ENCODE measurements at regions not wholly inside any gene's neighbourhood (a gene's known extent, or its start where the extent isn't known, plus 50 kb on each side); places are given as distances from the start of the nearest gene placed in this dataset.

DNA sequence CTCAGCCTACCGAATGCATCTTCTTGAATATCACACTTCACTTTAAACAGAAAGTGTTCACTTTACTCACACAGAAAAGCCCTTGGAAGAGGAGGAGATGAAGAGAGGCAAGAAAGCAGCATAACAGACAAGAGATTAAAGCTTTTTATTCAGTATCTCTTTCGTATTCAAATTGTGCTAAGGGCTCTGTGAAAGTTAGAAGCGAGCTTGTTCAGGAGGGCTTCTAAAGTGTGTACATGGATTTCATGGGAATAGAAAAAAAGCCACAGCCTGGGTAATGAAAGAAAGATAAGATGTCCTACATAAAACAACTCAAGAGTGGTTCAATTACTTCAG, 531.9 kb downstream of the TMEM182 start:
- Mint-ChIP-seq H3K4me1 (peaks cover 42% of the 10 kb centered on the region), H3K9me3 (no peaks in the 10 kb centered on the region), H3K36me3 (ENCODE audit: low read depth) (no peaks in the 10 kb centered on the region), H3K4me3 (peak overlapping the region; percentile 16), H3K27me3 (ENCODE audit: insufficient read depth) (no peaks in the 10 kb centered on the region), H3K27ac (no peak overlapping the region)
- Histone ChIP-seq H3K27me3 (ENCODE audit: control insufficient read depth, insufficient read depth, low read length, poor library complexity, severe bottlenecking) (no peaks in the 10 kb centered on the region), H3K9ac (ENCODE audit: extremely low read depth, low read length, poor library complexity, severe bottlenecking) (no peak overlapping the region), H3K36me3 (ENCODE audit: control insufficient read depth, insufficient read depth, low read length) (no peaks in the 10 kb centered on the region), H3K4me3 (ENCODE audit: low read length) (no peak overlapping the region), H3K9me3 (ENCODE audit: control insufficient read depth, low read length) (no peaks in the 10 kb centered on the region), H3K4me1 (ENCODE audit: control insufficient read depth, insufficient read depth, low read length) (peaks cover 5% of the 10 kb centered on the region), H3K27ac (ENCODE audit: low read depth, low read length) (peak overlapping the region; percentile 77)
- WGBS, 2 experiments (ENCODE audit: insufficient coverage in 1 of 2, insufficient read length in 1 of 2) = 51 to 54% methylated on average over 2 to 3 of the region's 3 CpGs
- DNase-seq = no peak
- TF ChIP-seq, protein P1, sequence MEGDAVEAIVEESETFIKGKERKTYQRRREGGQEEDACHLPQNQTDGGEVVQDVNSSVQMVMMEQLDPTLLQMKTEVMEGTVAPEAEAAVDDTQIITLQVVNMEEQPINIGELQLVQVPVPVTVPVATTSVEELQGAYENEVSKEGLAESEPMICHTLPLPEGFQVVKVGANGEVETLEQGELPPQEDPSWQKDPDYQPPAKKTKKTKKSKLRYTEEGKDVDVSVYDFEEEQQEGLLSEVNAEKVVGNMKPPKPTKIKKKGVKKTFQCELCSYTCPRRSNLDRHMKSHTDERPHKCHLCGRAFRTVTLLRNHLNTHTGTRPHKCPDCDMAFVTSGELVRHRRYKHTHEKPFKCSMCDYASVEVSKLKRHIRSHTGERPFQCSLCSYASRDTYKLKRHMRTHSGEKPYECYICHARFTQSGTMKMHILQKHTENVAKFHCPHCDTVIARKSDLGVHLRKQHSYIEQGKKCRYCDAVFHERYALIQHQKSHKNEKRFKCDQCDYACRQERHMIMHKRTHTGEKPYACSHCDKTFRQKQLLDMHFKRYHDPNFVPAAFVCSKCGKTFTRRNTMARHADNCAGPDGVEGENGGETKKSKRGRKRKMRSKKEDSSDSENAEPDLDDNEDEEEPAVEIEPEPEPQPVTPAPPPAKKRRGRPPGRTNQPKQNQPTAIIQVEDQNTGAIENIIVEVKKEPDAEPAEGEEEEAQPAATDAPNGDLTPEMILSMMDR (conservative IDR thresholded peaks at IDR 0.05) = no peak

DNA sequence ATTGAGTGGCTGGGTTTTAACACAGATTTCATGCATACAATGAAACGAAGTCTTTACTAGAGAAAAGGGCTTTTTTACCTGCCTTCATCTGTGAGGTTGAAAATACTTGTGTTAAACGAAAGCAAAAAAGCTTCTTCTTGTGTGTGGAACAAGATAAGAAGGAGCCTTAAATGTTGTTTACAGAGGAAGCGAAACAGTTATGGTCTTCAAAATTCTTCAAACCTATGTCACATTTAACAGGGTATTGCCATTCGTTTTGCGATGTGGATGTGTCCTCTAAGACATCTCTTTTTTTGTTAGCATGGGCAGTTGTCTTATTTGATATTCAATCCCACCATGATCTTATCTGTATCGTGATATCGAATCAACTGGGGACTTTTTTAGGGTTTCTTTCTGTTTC, 532.6 kb downstream of the TMEM182 start:
- Histone ChIP-seq H3K9me3 (ENCODE audit: control insufficient read depth, low read length) (no peaks in the 10 kb centered on the region), H3K4me1 (ENCODE audit: control insufficient read depth, insufficient read depth, low read length) (peaks cover 5% of the 10 kb centered on the region), H3K4me3 (ENCODE audit: low read length) (no peak overlapping the region), H3K9ac (ENCODE audit: extremely low read depth, low read length, poor library complexity, severe bottlenecking) (no peak overlapping the region), H3K27ac (ENCODE audit: low read depth, low read length) (no peak overlapping the region), H3K36me3 (ENCODE audit: control insufficient read depth, insufficient read depth, low read length) (no peaks in the 10 kb centered on the region), H3K27me3 (ENCODE audit: control insufficient read depth, insufficient read depth, low read length, poor library complexity, severe bottlenecking) (no peaks in the 10 kb centered on the region)
- DNase-seq = no peak
- no peaks in the 10 kb centered on the region for H3K36me3 Mint-ChIP-seq (ENCODE audit: low read depth)
- H3K27me3 Mint-ChIP-seq (ENCODE audit: insufficient read depth) = no peaks in the 10 kb centered on the region
- H3K9me3 Mint-ChIP-seq = no peaks in the 10 kb centered on the region
- peaks cover 35% of the 10 kb centered on the region for H3K4me1 Mint-ChIP-seq
- no peak overlapping the region for H3K4me3 Mint-ChIP-seq
- WGBS, 2 experiments (ENCODE audit: insufficient coverage in 1 of 2, insufficient read length in 1 of 2) = 89 to 94% methylated on average over 5 to 7 of the region's 7 CpGs
- TF ChIP-seq, protein P1 (conservative IDR thresholded peaks at IDR 0.05) = no peak
- H3K27ac Mint-ChIP-seq = no peak overlapping the region

DNA sequence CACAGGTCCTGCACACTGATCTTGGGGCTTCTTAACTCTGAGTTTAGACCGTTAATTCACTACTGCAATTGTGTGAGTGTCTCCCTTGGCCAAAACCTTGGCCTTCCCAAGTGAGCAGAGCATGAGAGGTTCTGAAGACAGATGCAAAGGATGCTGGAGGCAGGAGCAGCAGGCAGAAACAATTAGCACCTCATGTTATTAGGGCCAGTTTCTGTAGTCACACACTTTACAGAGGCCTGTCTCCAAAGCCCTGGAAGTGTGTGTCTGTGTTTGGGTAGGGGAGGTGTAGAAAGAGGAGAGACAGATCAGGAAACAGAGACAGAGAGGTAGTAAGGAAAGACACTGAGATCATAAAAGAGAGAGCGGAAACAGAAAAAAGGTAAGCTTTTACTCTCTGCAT, 533.8 kb downstream of the TMEM182 start:
- Histone ChIP-seq H3K9ac (ENCODE audit: extremely low read depth, low read length, poor library complexity, severe bottlenecking) (no peak overlapping the region), H3K36me3 (ENCODE audit: control insufficient read depth, insufficient read depth, low read length) (no peaks in the 10 kb centered on the region), H3K4me1 (ENCODE audit: control insufficient read depth, insufficient read depth, low read length) (peaks cover 5% of the 10 kb centered on the region), H3K9me3 (ENCODE audit: control insufficient read depth, low read length) (no peaks in the 10 kb centered on the region), H3K27me3 (ENCODE audit: control insufficient read depth, insufficient read depth, low read length, poor library complexity, severe bottlenecking) (no peaks in the 10 kb centered on the region), H3K4me3 (ENCODE audit: low read length) (no peak overlapping the region), H3K27ac (ENCODE audit: low read depth, low read length) (no peak overlapping the region)
- Mint-ChIP-seq H3K36me3 (ENCODE audit: low read depth) (no peaks in the 10 kb centered on the region), H3K9me3 (no peaks in the 10 kb centered on the region), H3K4me1 (peaks cover 26% of the 10 kb centered on the region), H3K4me3 (no peak overlapping the region), H3K27me3 (ENCODE audit: insufficient read depth) (no peaks in the 10 kb centered on the region), H3K27ac (no peak overlapping the region)
- TF ChIP-seq, protein P1 (conservative IDR thresholded peaks at IDR 0.05) = no peak
- 67 to 91% methylated on average over 1 to 2 of the region's 2 CpGs for WGBS, 2 experiments (ENCODE audit: insufficient coverage in 1 of 2, insufficient read length in 1 of 2)
- peak; percentile 44 for DNase-seq

Data from endodermal cell (in vitro differentiated cells).